Astrocyte (in vitro differentiated cells and primary cell): ENCODE measurements at regions not wholly inside any gene's neighbourhood (a gene's known extent, or its start where the extent isn't known, plus 50 kb on each side); places are given as distances from the start of the nearest gene placed in this dataset.

ENCODE experiments used
- DNase-seq: peaks from one replicate; pipeline ENCODE4 v3.0.0-alpha.2; 2010; ENCODE audit warnings: low read depth
- FAIRE-seq: peaks from 2 replicates; lab custom pipeline; 2011; peaks lifted over from hg19 to GRCh38; lab: Jason Lieb, UNC
- H2AFZ ChIP-seq: 2 replicates; pipeline ENCODE4 v1.6.0; 2012; ENCODE audit warnings: low read depth, low read length, inconsistent platforms
- H3K27ac ChIP-seq: 2 replicates; pipeline ENCODE4 v1.5.1; 2011; ENCODE audit warnings: low read depth, low read length, inconsistent platforms
- H3K27me3 ChIP-seq: 2 replicates; pipeline ENCODE4 v1.6.0; 2011; ENCODE audit warnings: low read length, inconsistent platforms; ENCODE audit not compliant: insufficient read depth
- H3K36me3 ChIP-seq: 2 replicates; pipeline ENCODE4 v1.5.1; 2011; ENCODE audit warnings: low read length, inconsistent platforms; ENCODE audit not compliant: insufficient read depth
- H3K4me1 ChIP-seq: 2 replicates; pipeline ENCODE4 v1.5.1; 2011; ENCODE audit warnings: low read length, inconsistent platforms; ENCODE audit not compliant: insufficient read depth
- H3K4me2 ChIP-seq: 2 replicates; pipeline ENCODE4 v1.6.0; 2012; ENCODE audit warnings: low read length, inconsistent platforms
- H3K4me3 ChIP-seq: 2 replicates; pipeline ENCODE4 v1.5.1; 2011; ENCODE audit warnings: low read depth, mild to moderate bottlenecking, low read length, inconsistent platforms; ENCODE audit not compliant: insufficient read depth
- H3K79me2 ChIP-seq: 2 replicates; pipeline ENCODE4 v1.6.0; 2012; ENCODE audit warnings: mild to moderate bottlenecking, low read length, inconsistent platforms; ENCODE audit not compliant: insufficient read depth
- H3K9ac ChIP-seq: 2 replicates; pipeline ENCODE4 v1.6.0; 2012; ENCODE audit warnings: mild to moderate bottlenecking, low read length, inconsistent platforms
- H3K9me3 ChIP-seq: 2 replicates; pipeline ENCODE4 v1.5.1; 2012; ENCODE audit warnings: low read depth, mild to moderate bottlenecking, low read length, inconsistent platforms; ENCODE audit not compliant: insufficient read depth
- H4K20me1 ChIP-seq: 2 replicates; pipeline ENCODE4 v1.6.0; 2012; ENCODE audit warnings: low read length, inconsistent platforms; ENCODE audit not compliant: insufficient read depth
- H3K27ac Mint-ChIP-seq: one replicate; pipeline ENCODE4 v1.8.0; 2021; ENCODE audit warnings: mild to moderate bottlenecking, mixed read lengths; ENCODE audit not compliant: unreplicated experiment
- H3K27me3 Mint-ChIP-seq: one replicate; pipeline ENCODE4 v1.8.0; 2021; ENCODE audit warnings: low read depth, mixed read lengths; ENCODE audit not compliant: unreplicated experiment
- H3K36me3 Mint-ChIP-seq: one replicate; pipeline ENCODE4 v1.8.0; 2021; ENCODE audit warnings: low read depth, mixed read lengths; ENCODE audit not compliant: unreplicated experiment
- H3K4me1 Mint-ChIP-seq: one replicate; pipeline ENCODE4 v1.8.0; 2021; ENCODE audit warnings: low read depth, mixed read lengths; ENCODE audit not compliant: unreplicated experiment
- H3K4me3 Mint-ChIP-seq: one replicate; pipeline ENCODE4 v1.8.0; 2021; ENCODE audit warnings: mild to moderate bottlenecking, moderate library complexity, mixed read lengths; ENCODE audit not compliant: unreplicated experiment
- H3K9me3 Mint-ChIP-seq: one replicate; pipeline ENCODE4 v1.8.0; 2021; ENCODE audit warnings: mild to moderate bottlenecking, mixed read lengths; ENCODE audit not compliant: unreplicated experiment
- CTCF ChIP-seq: IDR thresholded peaks from 2 replicates; pipeline ENCODE4 v1.5.1; 2011; ENCODE audit warnings: low read depth, mild to moderate bottlenecking, inconsistent platforms, low read length, moderate library complexity; ENCODE audit not compliant: insufficient read depth
- EZH2 ChIP-seq: IDR thresholded peaks from 2 replicates; pipeline ENCODE4 v1.6.1; 2012; ENCODE audit warnings: mild to moderate bottlenecking, low read length, inconsistent platforms; ENCODE audit not compliant: insufficient read depth

GRCh38 chr2:238685327-238685709, 162.6 kb upstream of the TWIST2 start:
- H3K27me3 ChIP-seq, result no peaks in the 10 kb centered on the region
- H3K4me1 Mint-ChIP-seq, result peaks cover 5% of the 10 kb centered on the region
- no peak overlapping the region for H3K4me3 Mint-ChIP-seq
- H3K9me3 ChIP-seq, result no peaks in the 10 kb centered on the region
- FAIRE-seq, result no peak
- no peak for DNase-seq
- H3K36me3 Mint-ChIP-seq, result no peaks in the 10 kb centered on the region
- H3K27me3 Mint-ChIP-seq, result peaks cover 18% of the 10 kb centered on the region
- no peak overlapping the region for H3K4me3 ChIP-seq
- no peak overlapping the region for H2AFZ ChIP-seq
- no peaks in the 10 kb centered on the region for H3K36me3 ChIP-seq
- H3K9ac ChIP-seq, result peak overlapping the region; percentile 36
- H3K79me2 ChIP-seq, result no peaks in the 10 kb centered on the region
- H3K4me1 ChIP-seq, result peaks cover 17% of the 10 kb centered on the region
- peaks cover 2% of the 10 kb centered on the region for H3K9me3 Mint-ChIP-seq
- no peaks in the 10 kb centered on the region for H4K20me1 ChIP-seq
- H3K4me2 ChIP-seq, result no peak overlapping the region
- H3K27ac Mint-ChIP-seq, result no peak overlapping the region
- peak overlapping the region; percentile 74 for H3K27ac ChIP-seq
- no peak for TF ChIP-seq CTCF
- no peak for TF ChIP-seq EZH2

- H3K4me3 Mint-ChIP-seq, result no peak overlapping the region
- TF ChIP-seq EZH2 (no peak), CTCF (no peak)
- Histone ChIP-seq H4K20me1 (no peaks in the 10 kb centered on the region), H3K27ac (no peak overlapping the region), H3K9me3 (no peaks in the 10 kb centered on the region), H3K27me3 (no peaks in the 10 kb centered on the region), H3K4me1 (peaks cover 17% of the 10 kb centered on the region), H3K36me3 (no peaks in the 10 kb centered on the region), H3K9ac (no peak overlapping the region), H3K4me2 (no peak overlapping the region), H2AFZ (no peak overlapping the region), H3K4me3 (no peak overlapping the region), H3K79me2 (no peaks in the 10 kb centered on the region)
- no peaks in the 10 kb centered on the region for H3K36me3 Mint-ChIP-seq
- no peak overlapping the region for H3K27ac Mint-ChIP-seq
- DNase-seq, result no peak
- peaks cover 19% of the 10 kb centered on the region for H3K27me3 Mint-ChIP-seq
- H3K9me3 Mint-ChIP-seq, result peaks cover 2% of the 10 kb centered on the region
- peaks cover 5% of the 10 kb centered on the region for H3K4me1 Mint-ChIP-seq
- FAIRE-seq, result no peak
These were observed 162.2 kb upstream of the TWIST2 start for GRCh38 chr2:238685713-238686112.

GRCh38 chr2:238686223-238686622, 161.7 kb upstream of the TWIST2 start:
- Histone ChIP-seq H3K4me1 (peaks cover 17% of the 10 kb centered on the region), H3K27me3 (peaks cover 2% of the 10 kb centered on the region), H3K4me3 (no peak overlapping the region), H3K79me2 (no peaks in the 10 kb centered on the region), H3K27ac (no peak overlapping the region), H3K9me3 (no peaks in the 10 kb centered on the region), H3K36me3 (no peaks in the 10 kb centered on the region), H3K4me2 (no peak overlapping the region), H4K20me1 (no peaks in the 10 kb centered on the region), H2AFZ (no peak overlapping the region), H3K9ac (no peak overlapping the region)
- FAIRE-seq (no peak), DNase-seq (no peak)
- Mint-ChIP-seq H3K4me3 (no peak overlapping the region), H3K36me3 (no peaks in the 10 kb centered on the region), H3K4me1 (peaks cover 5% of the 10 kb centered on the region), H3K27me3 (peaks cover 21% of the 10 kb centered on the region), H3K9me3 (peaks cover 2% of the 10 kb centered on the region), H3K27ac (no peak overlapping the region)
- TF ChIP-seq EZH2 (no peak), CTCF (no peak)
